Gastrocnemius medialis (tissue), 4 donors: ENCODE measurements at regions not wholly inside any gene's neighbourhood (a gene's known extent, or its start where the extent isn't known, plus 50 kb on each side); places are given as distances from the start of the nearest gene placed in this dataset.

ENCODE experiments used
- CTCF ChIP-seq, 5 experiments: fragments of 450-650 bp in 3 of 5; fragments of 200-600 bp in 2 of 5; sonication (generic) in 2 of 5; IDR thresholded peaks in 4 of 5; conservative IDR thresholded peaks in 1 of 5; 1 replicate in 4 of 5; 2 replicates in 1 of 5; pipeline ENCODE4 v1.5.1; 2016 to 2019; ENCODE audit warnings: antibody characterized with exemption in 5 of 5, mild to moderate bottlenecking in 3 of 5, moderate library complexity in 3 of 5
- POLR2A ChIP-seq, 2 donors: fragments of 450-650 bp; IDR thresholded peaks; one replicate each; pipeline ENCODE4 v1.6.1; 2017; ENCODE audit warnings: antibody characterized with exemption in 2 of 2, mild to moderate bottlenecking in 2 of 2, moderate library complexity in 2 of 2

- TF ChIP-seq CTCF (IDR thresholded peaks at IDR 0.05 in 4 of 5, conservative IDR thresholded peaks at IDR 0.05 in 1 of 5) (no peak), POLR2A (IDR thresholded peaks at IDR 0.05) (no peak)
These were observed 1288.2 kb upstream of the CRIM1 start for GRCh38 chr2:35067420-35067819.
